ENCODE measurements at regions not wholly inside any gene's neighbourhood (a gene's known extent, or its start where the extent isn't known, plus 50 kb on each side); places are given as distances from the start of the nearest gene placed in this dataset.

DNA sequence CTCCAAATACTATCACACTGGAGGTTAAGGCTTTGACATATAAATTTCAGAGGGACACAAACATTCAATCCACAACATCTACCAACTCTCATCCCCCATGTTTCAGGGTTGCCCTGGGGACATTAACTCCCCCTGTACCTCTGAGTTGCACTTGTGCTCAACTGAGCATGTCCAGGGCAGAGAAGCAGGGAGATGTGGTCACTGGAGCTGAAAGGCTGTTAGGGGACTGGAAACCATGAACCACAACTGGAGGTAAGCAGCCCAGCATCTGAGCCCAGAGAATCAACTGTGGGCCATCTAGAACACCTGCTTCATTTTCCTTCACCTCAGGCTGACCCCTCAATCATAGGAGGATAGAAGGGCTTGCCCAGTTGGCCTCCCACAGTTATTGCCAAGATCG is 641.1 kb downstream of the MID1IP1 start:
- ChIA-PET CTCF (no interaction called here), POLR2A (no interaction called here)
- DNase-seq (ENCODE audit: low read depth), result no peak
- Histone ChIP-seq H3K4me3 (ENCODE audit: low read depth, low read length) (no peak overlapping the region), H3K27me3 (ENCODE audit: control insufficient read depth, insufficient read depth, low read length) (no peaks in the 10 kb centered on the region), H3K36me3 (ENCODE audit: control insufficient read depth, insufficient read depth, low read length) (no peaks in the 10 kb centered on the region)
- TF ChIP-seq, protein P1, sequence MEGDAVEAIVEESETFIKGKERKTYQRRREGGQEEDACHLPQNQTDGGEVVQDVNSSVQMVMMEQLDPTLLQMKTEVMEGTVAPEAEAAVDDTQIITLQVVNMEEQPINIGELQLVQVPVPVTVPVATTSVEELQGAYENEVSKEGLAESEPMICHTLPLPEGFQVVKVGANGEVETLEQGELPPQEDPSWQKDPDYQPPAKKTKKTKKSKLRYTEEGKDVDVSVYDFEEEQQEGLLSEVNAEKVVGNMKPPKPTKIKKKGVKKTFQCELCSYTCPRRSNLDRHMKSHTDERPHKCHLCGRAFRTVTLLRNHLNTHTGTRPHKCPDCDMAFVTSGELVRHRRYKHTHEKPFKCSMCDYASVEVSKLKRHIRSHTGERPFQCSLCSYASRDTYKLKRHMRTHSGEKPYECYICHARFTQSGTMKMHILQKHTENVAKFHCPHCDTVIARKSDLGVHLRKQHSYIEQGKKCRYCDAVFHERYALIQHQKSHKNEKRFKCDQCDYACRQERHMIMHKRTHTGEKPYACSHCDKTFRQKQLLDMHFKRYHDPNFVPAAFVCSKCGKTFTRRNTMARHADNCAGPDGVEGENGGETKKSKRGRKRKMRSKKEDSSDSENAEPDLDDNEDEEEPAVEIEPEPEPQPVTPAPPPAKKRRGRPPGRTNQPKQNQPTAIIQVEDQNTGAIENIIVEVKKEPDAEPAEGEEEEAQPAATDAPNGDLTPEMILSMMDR (IDR thresholded peaks at IDR 0.05; ENCODE audit: insufficient read depth, low read depth, low read length), result no peak

GRCh38 chrX:39443240-39443639 is 642.0 kb downstream of the MID1IP1 start:
- ChIA-PET POLR2A (no interaction called here), CTCF (no interaction called here)
- no peak for DNase-seq (ENCODE audit: low read depth)

GRCh38 chrX:39445336-39445735 is 644.1 kb downstream of the MID1IP1 start:
- no peak overlapping the region for H3K4me3 ChIP-seq (ENCODE audit: low read depth, low read length)
- CTCF ChIA-PET, result no interaction called here
- TF ChIP-seq, protein P1 (IDR thresholded peaks at IDR 0.05; ENCODE audit: insufficient read depth, low read depth, low read length), result no peak
- no peaks in the 10 kb centered on the region for H3K36me3 ChIP-seq (ENCODE audit: control insufficient read depth, insufficient read depth, low read length)
- POLR2A ChIA-PET, result no interaction called here
- H3K27me3 ChIP-seq (ENCODE audit: control insufficient read depth, insufficient read depth, low read length), result no peaks in the 10 kb centered on the region
- DNase-seq (ENCODE audit: low read depth), result no peak

More at GRCh38 chrX:39443240-39443639, 642.0 kb downstream of the MID1IP1 start:
- Histone ChIP-seq H3K36me3 (ENCODE audit: control insufficient read depth, insufficient read depth, low read length) (no peaks in the 10 kb centered on the region), H3K4me3 (ENCODE audit: low read depth, low read length) (no peak overlapping the region), H3K27me3 (ENCODE audit: control insufficient read depth, insufficient read depth, low read length) (no peaks in the 10 kb centered on the region)
- TF ChIP-seq, protein P1 (IDR thresholded peaks at IDR 0.05; ENCODE audit: insufficient read depth, low read depth, low read length), result no peak

DNA sequence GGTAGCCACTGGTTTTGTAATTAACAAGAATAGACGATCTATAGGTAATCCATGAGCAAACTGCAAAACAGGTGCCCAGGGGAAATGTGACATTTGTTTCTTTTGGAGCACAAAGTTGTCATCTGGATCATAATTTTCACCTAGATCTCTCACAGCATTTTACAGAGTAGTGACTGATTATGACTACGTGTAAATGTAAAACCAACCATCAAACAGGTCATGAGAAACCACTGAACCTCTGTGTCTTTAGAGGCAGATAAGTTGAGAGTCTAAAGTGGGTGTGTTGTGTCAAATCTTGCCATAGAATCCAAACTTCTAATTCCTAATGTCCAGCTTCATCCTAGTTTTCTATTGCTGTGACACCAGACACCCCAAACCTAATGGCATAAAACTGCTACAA is 648.1 kb downstream of the MID1IP1 start:
- POLR2A ChIA-PET, result no interaction called here
- CTCF ChIA-PET, result no interaction called here
- Histone ChIP-seq H3K36me3 (ENCODE audit: control insufficient read depth, insufficient read depth, low read length) (no peaks in the 10 kb centered on the region), H3K4me3 (ENCODE audit: low read depth, low read length) (no peak overlapping the region), H3K27me3 (ENCODE audit: control insufficient read depth, insufficient read depth, low read length) (no peaks in the 10 kb centered on the region)
- TF ChIP-seq, protein P1 (IDR thresholded peaks at IDR 0.05; ENCODE audit: insufficient read depth, low read depth, low read length), result no peak
- DNase-seq (ENCODE audit: low read depth), result no peak

DNA sequence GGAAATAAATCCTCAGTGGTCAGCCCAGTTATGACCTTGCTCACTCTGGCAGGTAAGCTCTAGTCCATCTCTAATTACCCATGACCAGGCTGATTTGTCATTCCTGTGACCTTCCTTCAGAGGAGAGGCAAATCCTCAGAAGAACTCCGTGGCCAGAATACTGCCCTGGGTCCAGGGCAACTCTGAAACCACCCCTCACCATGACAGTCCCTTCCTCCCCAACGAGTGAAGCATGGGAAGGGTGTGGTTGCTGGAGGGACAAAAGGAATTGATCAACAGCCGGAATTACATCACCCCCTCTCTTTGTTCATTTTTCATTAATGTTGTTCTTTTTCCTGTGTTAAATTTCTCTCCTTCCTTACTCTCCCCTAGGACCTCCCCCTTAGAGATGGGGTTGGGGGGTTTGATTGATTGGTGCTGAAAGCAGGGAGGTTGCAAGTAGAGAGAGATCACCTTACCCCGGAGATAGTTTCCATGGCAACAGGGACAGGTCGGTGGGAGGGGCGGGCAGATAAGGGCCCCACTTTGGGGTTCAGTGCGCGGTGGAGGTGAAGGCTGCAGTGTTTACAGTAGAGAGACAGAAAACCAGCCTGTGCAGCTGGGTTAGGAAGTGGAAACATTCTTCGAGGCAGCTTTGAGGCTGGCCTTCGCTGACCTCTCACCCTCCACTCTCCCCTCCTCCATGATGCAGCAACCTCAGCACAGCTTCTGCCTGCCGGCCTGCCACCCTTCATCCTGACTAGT is 647.4 kb downstream of the BCOR start:
- no peak for DNase-seq (ENCODE audit: low read depth)
- TF ChIP-seq, protein P1 (IDR thresholded peaks at IDR 0.05; ENCODE audit: insufficient read depth, low read depth, low read length), result no peak
- ChIA-PET POLR2A (no interaction called here), CTCF (no interaction called here)
- no peak overlapping the region for H3K4me3 ChIP-seq (ENCODE audit: low read depth, low read length)
- no peaks in the 10 kb centered on the region for H3K27me3 ChIP-seq (ENCODE audit: control insufficient read depth, insufficient read depth, low read length)
- H3K36me3 ChIP-seq (ENCODE audit: control insufficient read depth, insufficient read depth, low read length), result no peaks in the 10 kb centered on the region

All from BJ (cell line).